LNCaP clone FGC (cell line): ENCODE measurements at regions not wholly inside any gene's neighbourhood (a gene's known extent, or its start where the extent isn't known, plus 50 kb on each side); places are given as distances from the start of the nearest gene placed in this dataset.
"Not testable (repeated sequence)": the region's sequence is repeated elsewhere in the genome, so short reads cannot be mapped to it uniquely, and the experiment has no call there.

Experiments
- DNase-seq: peaks from one replicate; pipeline ENCODE4 v3.0.0-alpha.2; 2011; ENCODE audit warnings: low read depth
- H3K4me3 ChIP-seq: 2 replicates; pipeline ENCODE4 v1.5.1; 2011; ENCODE audit warnings: mild to moderate bottlenecking, low read depth, low read length, control low read depth
- TF ChIP-seq, protein P1 (sequence below): IDR thresholded peaks from 2 replicates; pipeline ENCODE4 v1.5.1; 2012; ENCODE audit warnings: mild to moderate bottlenecking; ENCODE audit not compliant: control insufficient read depth, insufficient read depth; ENCODE audit errors: extremely low read depth

GRCh38 chr10:30728766-30729165 lies 99.2 kb upstream of the LYZL2 start:
- TF ChIP-seq, protein P1, sequence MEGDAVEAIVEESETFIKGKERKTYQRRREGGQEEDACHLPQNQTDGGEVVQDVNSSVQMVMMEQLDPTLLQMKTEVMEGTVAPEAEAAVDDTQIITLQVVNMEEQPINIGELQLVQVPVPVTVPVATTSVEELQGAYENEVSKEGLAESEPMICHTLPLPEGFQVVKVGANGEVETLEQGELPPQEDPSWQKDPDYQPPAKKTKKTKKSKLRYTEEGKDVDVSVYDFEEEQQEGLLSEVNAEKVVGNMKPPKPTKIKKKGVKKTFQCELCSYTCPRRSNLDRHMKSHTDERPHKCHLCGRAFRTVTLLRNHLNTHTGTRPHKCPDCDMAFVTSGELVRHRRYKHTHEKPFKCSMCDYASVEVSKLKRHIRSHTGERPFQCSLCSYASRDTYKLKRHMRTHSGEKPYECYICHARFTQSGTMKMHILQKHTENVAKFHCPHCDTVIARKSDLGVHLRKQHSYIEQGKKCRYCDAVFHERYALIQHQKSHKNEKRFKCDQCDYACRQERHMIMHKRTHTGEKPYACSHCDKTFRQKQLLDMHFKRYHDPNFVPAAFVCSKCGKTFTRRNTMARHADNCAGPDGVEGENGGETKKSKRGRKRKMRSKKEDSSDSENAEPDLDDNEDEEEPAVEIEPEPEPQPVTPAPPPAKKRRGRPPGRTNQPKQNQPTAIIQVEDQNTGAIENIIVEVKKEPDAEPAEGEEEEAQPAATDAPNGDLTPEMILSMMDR: no peak
- H3K4me3 ChIP-seq: no peak overlapping the region
- no peak for DNase-seq

DNA sequence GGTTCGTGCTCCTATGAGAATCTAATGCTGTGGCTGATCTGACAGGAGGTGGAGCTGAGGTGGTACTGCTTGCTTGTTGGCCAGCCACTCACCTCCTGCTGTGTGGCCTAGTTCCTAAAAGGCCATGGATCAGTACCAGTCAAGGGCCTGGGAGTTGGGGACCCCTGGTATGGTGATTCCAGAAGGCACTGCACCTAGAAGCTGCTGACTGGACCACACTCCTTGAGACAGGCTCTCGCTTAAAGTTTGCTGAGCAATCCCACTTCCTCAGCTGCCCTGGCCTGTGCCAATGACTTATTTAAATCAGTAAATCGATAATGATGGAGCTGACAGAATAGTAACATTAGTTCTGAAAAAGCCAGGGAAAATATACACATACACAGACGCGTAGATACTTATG lies 98.6 kb upstream of the LYZL2 start:
- DNase-seq: no peak

DNA sequence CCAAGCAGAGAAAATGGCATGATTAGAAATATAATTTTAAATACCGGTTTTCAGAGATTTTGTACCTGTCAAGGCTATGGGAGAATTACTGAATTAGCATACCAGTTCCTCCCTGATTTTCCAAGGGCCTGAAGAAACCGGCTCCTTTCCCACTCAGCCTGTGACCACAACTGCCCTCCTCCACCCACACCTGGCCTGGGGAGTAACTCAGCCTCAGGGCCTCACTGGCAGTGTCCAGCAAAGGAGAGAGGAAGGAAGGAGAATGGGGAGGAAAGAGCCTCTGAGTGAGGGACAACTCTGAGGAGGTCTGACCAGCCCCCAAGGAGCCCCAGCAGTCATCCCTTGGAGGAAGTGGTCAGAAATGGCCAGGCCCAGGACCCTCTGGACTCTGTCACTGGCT lies 98.0 kb upstream of the LYZL2 start:
- no peak overlapping the region for H3K4me3 ChIP-seq
- no peak for DNase-seq
- TF ChIP-seq, protein P1: no peak

More for the DNA sequence above, 98.6 kb upstream of the LYZL2 start:
- TF ChIP-seq, protein P1: no peak
- no peak overlapping the region for H3K4me3 ChIP-seq

DNA sequence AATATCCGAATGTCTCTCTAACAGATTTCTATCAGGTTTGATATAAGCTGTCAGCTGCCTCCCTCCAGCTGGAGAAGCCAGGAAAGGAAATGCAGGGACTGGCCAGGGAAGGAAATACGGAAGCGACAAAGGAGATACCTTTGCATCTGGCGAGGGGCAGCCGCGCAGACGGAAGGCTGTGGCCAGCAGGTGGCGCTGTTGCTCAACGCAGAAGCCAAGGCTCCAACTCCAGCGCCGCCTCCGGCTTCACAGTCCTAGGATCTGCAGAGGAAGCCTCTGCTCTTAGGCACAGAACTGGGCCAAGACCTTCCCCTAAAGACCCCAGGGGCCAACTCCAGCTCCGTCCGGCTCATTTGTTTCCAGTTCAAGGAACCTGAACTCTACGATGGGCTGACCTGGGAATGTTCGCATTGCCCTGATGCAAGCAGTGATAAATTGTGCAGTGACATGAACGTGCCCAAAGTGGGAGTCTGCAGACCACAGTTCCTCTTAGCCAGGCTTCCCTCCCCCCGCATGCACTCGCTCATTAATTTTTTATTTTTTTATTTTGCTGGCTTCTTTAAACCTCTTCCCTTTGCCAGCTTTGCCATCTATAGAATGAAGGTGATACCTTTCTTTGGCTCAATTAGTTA lies 97.3 kb upstream of the LYZL2 start:
- peak; percentile 13 for DNase-seq
- not testable (repeated sequence) for H3K4me3 ChIP-seq
- TF ChIP-seq, protein P1: peak; percentile 90

DNA sequence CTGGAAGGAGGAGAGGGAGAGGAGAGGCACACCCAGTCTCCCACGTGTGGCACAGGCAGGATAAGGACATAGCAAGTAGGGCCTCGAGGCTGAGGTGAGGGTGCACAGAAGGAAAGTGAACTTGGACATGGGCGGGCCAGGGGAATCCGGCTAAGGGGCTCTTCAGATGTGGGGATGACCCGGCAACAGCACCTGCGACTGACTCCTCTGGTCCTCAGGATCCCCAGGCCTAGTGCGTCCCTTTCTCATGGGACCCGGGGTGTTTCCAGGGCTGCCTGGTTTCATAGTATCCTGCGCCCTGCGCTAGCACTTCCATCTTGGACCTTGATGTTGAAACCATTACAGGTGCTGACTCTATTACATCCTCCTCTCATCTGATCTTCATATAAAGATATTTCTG lies 96.1 kb upstream of the LYZL2 start:
- DNase-seq: no peak
- TF ChIP-seq, protein P1: no peak
- no peak overlapping the region for H3K4me3 ChIP-seq

- H3K4me3 ChIP-seq: no peak overlapping the region
- TF ChIP-seq, protein P1: no peak
- no peak for DNase-seq
Observed at GRCh38 chr10:30724296-30724695, 94.7 kb upstream of the LYZL2 start.
